ENCODE measurements at regions not wholly inside any gene's neighbourhood (a gene's known extent, or its start where the extent isn't known, plus 50 kb on each side); places are given as distances from the start of the nearest gene placed in this dataset.
A peak's percentile ranks its signal among the peaks of the same experiment; 100 is the strongest.

DNA sequence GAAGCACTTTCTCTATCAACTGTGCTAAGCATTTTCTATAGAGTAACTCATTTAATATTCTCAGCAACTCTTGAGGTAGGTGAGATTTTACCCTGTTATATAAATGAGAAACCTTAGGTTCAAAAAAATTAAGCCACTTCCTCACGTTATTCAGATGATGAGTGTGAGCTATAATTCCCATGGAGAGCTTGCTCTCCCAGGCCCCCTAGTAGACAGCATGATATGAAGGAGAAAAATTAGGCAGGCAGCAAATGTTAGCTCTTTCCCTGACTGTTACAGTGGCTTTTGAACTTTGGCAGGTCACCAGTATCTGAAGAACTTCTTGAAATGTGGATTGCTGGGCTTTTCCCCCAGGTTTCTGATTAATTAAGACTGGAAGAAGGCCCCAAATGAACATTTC, 753.1 kb downstream of the NCAM2 start:
- FAIRE-seq (no peak), DNase-seq (ENCODE audit: insufficient read length, low spot score) (no peak)
- TF ChIP-seq POLR2A (IDR thresholded peaks at IDR 0.05; ENCODE audit: low read depth, low read length) = no peak

DNA sequence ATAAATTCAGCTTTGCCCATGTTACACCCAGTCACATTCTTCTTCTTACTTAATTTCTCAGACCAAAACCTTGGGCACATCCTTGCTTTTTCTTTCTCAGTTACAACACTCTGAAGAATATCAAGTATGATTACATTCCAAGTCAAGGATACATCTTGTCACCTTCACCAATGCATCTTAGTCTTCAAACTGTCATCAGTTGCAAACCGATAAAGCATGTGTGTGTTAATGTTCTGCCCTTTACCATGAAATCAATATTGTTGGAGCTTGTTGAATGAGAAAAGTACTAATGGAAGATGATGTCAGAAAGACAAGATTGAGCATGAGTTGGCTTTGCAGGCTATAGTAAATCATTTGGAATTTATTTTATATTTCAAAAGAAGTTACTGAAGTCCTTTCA, 764.6 kb downstream of the NCAM2 start:
- DNase-seq (ENCODE audit: insufficient read length, low spot score) (no peak), FAIRE-seq (no peak)
- TF ChIP-seq POLR2A (IDR thresholded peaks at IDR 0.05; ENCODE audit: low read depth, low read length) = no peak

DNA sequence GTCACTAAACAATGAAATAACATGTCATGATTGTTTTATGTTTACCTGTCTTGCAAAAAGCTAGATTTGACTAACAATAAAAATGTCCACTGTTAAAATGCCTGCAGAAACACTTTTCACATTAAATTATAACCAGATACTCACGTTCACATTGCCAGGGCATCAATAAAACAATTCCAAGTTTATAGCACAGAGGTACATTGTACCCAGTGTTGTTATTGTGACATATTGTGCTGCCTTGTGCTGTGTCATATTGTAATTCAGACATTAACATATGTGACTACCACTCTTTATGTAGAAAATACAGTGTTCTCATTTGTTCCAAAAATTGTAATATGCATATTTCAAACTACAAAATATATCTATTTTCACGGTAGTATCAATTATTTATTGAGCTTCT, 766.1 kb downstream of the NCAM2 start:
- FAIRE-seq (no peak), DNase-seq (ENCODE audit: insufficient read length, low spot score) (no peak)
- no peak for TF ChIP-seq POLR2A (IDR thresholded peaks at IDR 0.05; ENCODE audit: low read depth, low read length)

DNA sequence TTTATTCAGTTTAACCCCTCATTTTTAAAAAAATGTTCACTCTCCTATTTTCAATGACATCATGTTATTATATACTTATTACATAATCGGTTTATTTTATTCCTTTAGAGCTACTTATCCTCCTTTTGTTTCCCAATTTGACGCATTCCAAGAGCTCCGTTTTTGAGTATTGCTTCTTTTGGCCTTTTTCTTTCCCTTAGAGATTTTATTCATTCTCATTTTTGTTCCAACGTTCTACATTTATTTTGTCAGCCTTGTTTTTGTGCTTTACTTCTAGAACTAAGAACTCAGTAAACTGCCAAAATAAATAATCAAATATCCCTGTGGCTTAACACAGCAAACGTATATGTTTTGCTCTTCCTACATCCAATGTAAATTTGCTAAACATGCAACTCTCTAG, 769.1 kb downstream of the NCAM2 start:
- no peak for FAIRE-seq
- TF ChIP-seq POLR2A (IDR thresholded peaks at IDR 0.05; ENCODE audit: low read depth, low read length) = no peak
- DNase-seq (ENCODE audit: insufficient read length, low spot score) = no peak

DNA sequence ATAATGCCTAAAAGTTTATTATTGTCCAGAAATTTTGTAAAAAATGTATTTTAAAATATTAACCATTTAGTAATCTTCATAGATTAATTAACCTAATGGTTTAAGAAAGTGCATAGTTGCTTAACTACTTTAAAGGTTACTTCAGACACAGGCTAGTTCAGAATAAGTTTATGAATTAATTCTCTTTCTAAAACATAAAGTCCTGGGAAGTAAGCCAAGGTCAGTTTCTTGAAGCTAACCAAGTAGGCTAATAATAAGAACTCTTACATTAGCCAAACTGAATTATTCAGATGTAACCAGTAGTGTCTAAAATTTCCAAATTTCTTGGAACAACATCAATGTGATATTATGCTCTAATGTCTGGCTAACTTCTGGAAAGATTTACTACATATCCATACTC, 790.4 kb downstream of the NCAM2 start:
- no peak for TF ChIP-seq POLR2A (IDR thresholded peaks at IDR 0.05; ENCODE audit: low read depth, low read length)
- DNase-seq (ENCODE audit: insufficient read length, low spot score) = no peak
- FAIRE-seq = no peak

DNA sequence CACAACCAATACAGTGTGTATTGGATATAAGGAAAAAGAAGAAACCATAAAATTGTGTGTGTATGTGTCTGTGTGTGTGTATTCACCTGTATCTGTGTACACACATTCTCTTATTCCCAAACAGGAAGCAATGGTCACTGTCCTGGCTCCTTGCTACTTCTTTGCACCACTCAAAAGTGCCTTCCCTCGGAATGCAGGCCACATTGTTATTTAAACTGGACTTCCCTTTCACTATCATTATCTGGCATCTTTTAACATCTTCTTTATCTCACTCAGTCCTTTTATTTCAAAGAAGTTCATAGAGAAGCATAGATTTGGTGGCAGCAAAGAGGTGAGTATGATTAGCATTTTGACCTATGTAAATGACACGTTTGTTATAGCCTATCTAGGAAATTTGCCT, 803.7 kb downstream of the NCAM2 start:
- TF ChIP-seq POLR2A (IDR thresholded peaks at IDR 0.05; ENCODE audit: low read depth, low read length) = no peak
- FAIRE-seq (no peak), DNase-seq (ENCODE audit: insufficient read length, low spot score) (no peak)

DNA sequence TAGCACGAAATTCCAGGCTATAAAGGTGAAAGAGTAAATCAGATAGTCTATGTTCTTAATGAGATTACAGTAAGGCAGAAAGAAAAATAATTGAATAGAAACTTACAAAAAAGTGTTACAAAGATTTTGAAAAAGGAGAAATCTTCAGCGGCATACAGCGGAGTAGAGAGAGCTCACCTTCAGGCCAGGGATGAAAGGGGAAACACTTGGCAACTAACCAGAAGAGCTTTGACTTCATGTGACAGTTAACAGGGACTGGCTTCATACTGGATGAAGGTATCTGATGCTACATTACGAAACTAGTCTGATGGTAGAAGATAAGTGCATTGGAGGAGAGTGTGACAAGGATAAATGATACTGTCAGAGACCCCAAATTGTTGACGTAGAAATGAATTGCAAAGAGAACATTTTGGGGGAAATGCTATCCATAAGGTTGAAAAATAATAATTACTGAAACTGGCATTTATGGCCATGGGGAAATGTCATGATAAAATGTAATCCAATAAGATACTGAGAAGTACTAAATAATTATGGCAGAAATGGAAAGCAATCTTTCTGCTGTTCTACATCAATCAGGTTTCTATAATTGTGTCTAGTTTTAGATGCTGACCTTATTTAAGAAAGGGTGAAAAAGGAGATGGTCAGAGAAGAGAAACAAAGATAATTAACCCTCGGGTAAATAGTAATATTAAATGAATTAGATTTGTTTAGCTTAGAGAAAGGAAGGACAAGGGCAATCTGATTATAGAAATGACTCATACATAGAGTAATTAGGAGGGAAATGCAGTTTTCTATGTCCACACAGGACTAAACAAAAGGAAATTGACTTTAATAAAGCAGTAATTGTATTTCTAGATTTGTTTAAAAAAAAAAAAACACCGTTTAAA, 808.7 kb downstream of the NCAM2 start:
- TF ChIP-seq POLR2A (IDR thresholded peaks at IDR 0.05; ENCODE audit: low read depth, low read length) = no peak
- FAIRE-seq (no peak), DNase-seq (ENCODE audit: insufficient read length, low spot score) (no peak)

DNA sequence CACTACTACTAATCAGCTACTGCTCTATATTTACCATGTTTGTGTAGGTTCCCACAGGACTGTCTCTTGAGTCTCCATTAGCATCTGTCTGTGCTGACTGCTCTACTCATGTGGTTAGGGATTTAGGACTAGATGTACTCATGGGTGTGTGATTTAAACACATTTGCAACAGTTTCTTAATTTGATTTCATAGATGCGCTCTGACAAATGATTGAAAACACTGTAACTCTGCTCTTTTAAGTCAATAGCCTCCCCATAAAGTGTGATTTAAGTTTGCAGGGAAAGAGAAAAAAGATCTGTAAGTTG, 809.3 kb downstream of the NCAM2 start:
- FAIRE-seq (peak; percentile 6), DNase-seq (ENCODE audit: insufficient read length, low spot score) (no peak)
- no peak for TF ChIP-seq POLR2A (IDR thresholded peaks at IDR 0.05; ENCODE audit: low read depth, low read length)

DNA sequence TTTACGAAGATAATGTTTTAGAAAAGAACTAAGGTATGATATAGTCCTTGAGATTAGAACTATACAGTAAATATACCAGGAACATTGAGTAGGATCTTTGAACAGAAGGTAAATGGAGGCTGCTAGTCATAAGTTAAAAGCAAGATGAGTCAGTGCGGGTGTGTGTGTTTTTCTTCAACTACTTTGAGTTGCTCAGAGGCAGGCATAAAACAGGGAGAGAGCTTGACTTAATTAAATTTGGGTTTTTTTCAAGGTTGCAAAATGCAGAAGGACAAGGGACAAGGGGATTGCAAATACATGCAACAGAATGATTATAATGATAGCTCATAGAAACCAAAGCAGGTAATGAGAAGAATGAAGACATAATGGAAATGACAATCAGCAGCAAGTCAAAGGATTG, 815.1 kb downstream of the NCAM2 start:
- FAIRE-seq (peak; percentile 55), DNase-seq (ENCODE audit: insufficient read length, low spot score) (no peak)
- no peak for TF ChIP-seq POLR2A (IDR thresholded peaks at IDR 0.05; ENCODE audit: low read depth, low read length)

DNA sequence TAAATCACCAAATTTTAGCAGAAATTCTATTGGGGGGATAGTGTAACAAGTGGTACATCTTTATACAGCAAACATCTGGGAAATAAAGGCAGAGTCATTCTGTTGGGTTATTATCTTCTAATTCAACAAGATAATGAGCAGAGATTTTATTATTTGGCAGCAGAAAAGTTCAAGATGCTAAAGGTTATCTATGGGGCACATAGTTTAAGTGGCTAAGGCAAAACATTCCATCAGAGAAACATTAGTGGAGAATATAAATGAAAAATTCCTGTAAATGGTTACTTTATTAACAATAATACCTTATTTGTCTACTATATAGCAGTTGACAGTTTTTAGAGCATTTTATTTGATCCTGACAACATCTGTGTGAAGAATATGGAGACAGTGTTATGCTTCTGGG, 815.7 kb downstream of the NCAM2 start:
- no peak for FAIRE-seq
- no peak for DNase-seq (ENCODE audit: insufficient read length, low spot score)
- TF ChIP-seq POLR2A (IDR thresholded peaks at IDR 0.05; ENCODE audit: low read depth, low read length) = no peak

DNA sequence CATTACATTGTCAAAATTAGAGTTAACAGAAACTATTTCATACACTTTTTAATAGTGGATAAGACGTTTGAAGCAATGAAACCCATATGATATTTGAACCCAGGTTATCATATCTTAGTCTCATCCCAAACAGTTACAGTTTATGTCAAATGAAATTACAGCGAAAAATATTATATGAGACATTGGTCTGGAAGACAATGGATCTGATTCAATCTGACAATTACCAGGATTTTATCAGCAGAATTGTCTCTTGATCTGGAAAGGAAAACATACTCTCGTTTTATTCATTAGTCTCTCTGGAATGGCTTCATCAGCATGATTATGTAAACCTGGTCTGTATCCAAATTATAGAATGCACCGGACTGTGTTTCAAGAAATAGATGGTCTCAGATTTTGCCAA, 818.6 kb downstream of the NCAM2 start:
- no peak for TF ChIP-seq POLR2A (IDR thresholded peaks at IDR 0.05; ENCODE audit: low read depth, low read length)
- FAIRE-seq (no peak), DNase-seq (ENCODE audit: insufficient read length, low spot score) (no peak)

DNA sequence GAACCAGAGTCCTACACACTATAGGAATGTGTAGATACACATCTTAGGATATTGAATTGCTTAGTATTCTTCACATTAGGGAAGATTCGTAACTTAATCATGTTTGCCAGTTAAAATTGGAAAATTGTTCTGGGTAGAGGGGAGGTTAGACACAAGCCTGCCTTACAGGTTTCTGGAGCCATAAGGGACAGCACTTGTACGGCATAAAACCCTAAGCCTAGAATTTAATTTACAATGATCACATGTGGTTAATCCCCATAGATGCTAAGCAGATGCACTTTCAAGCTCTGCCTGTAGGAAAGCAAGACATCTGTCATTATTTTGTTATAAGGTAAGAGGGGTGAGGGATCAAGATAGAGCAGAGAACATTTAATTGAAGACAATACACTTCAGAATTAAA, 820.7 kb downstream of the NCAM2 start:
- DNase-seq (ENCODE audit: insufficient read length, low spot score) (no peak), FAIRE-seq (no peak)
- TF ChIP-seq POLR2A (IDR thresholded peaks at IDR 0.05; ENCODE audit: low read depth, low read length) = no peak

DNA sequence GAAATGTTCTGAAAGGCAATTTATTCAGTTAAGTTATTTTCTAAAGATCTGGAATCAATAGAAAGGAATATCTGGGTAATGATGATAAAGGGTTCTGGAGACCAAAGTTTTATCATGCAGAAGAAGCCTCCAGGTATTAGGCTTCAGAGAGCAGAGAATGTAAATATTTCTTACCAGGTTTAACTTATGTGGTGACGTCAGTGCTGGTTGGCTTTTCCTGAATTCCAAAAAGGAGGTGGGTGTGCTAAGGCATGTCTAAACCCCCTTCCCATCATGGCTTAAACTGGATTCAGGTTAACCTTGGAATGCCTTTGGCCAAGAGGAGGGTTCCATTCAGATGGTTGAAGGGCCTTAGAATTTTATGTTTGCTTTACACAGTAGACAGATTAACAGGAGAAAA, 829.9 kb downstream of the NCAM2 start:
- FAIRE-seq = no peak
- TF ChIP-seq POLR2A (IDR thresholded peaks at IDR 0.05; ENCODE audit: low read depth, low read length) = no peak
- DNase-seq (ENCODE audit: insufficient read length, low spot score) = no peak

DNA sequence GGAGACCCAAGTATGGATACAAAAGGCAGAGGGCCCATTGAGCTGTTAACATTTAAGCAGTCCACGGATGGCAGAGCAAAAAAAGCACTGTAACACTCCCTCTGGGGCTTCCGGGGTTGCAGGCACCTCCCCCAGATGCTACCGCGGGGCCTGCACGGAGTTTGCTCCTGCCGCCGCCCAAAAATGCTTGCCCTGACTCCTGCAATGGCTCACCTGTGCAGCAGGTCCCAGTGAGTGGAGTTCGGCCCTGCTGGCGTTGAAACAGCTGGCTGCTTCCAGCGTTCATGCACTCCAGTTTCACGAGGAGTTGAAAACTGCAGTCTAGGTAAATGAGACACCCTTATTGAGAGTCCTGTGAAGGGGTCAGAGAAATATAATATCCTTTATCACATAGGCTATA, 832.8 kb downstream of the NCAM2 start:
- TF ChIP-seq POLR2A (IDR thresholded peaks at IDR 0.05; ENCODE audit: low read depth, low read length) = no peak
- FAIRE-seq (no peak), DNase-seq (ENCODE audit: insufficient read length, low spot score) (no peak)

DNA sequence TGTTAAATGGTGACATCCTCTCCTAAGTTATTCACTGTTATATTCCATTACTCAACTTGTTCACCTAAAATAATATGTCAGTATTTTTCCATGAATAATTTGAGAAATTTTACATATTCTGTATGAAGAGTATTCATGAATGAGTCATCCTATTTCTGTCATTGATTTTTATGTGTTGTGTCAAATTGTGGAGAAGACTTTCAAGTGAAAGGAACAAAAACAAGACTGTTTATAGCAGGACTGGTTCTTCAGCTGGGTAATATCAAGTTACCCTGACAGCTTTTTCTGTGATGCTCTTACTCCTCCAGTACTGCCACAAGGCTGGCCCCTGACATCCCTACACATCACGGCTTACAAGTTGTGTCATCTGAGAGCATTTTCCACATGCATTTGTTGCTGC, 847.7 kb downstream of the NCAM2 start:
- no peak for DNase-seq (ENCODE audit: insufficient read length, low spot score)
- FAIRE-seq = peak; percentile 36
- TF ChIP-seq POLR2A (IDR thresholded peaks at IDR 0.05; ENCODE audit: low read depth, low read length) = no peak

DNA sequence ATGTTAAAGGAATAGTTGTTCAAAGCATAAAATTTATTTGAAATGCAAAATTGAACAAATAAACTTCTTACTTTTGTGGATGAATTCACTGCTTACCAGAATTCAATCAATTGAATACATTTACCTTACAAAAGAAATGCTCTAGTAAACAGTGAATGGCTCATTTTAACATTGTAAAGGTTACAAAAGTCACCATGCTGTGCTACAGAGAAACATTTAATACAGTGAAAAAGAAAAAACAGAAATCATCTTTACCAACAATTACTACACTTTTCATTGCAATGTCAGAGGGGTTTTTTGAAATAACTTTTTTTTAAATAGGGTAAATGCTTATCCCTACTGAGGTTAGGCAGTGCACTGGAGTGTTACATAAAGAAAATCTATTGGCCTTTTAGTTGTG, 853.0 kb downstream of the NCAM2 start:
- DNase-seq (ENCODE audit: insufficient read length, low spot score) (no peak), FAIRE-seq (no peak)
- no peak for TF ChIP-seq POLR2A (IDR thresholded peaks at IDR 0.05; ENCODE audit: low read depth, low read length)

Data from H54 (cell line).